ENCODE measurements at regions not wholly inside any gene's neighbourhood (a gene's known extent, or its start where the extent isn't known, plus 50 kb on each side); places are given as distances from the start of the nearest gene placed in this dataset.

GRCh38 chr9:11206925-11207324, 594.1 kb upstream of the PTPRD start:
- no peak for DNase-seq
- no peaks in the 10 kb centered on the region for H3K9me1 ChIP-seq (ENCODE audit: insufficient read depth, low read length)
- TF ChIP-seq FOS (IDR thresholded peaks at IDR 0.05; ENCODE audit: low read depth, low read length) (no peak), RCOR1 (IDR thresholded peaks at IDR 0.05; ENCODE audit: insufficient replicate concordance, low read length) (no peak), CTCF (conservative IDR thresholded peaks at IDR 0.05; ENCODE audit: low read depth, low read length) (no peak), RFX5 (IDR thresholded peaks at IDR 0.05; ENCODE audit: low read depth, low read length) (no peak), NFE2L2 (IDR thresholded peaks at IDR 0.05; ENCODE audit: low read depth, low read length) (no peak), BHLHE40 (IDR thresholded peaks at IDR 0.05; ENCODE audit: low read depth, low read length) (no peak), POLR2A (IDR thresholded peaks at IDR 0.05; ENCODE audit: low read depth, low read length) (no peak), SMC3 (IDR thresholded peaks at IDR 0.05; ENCODE audit: low read depth, low read length) (no peak), ELK1 (IDR thresholded peaks at IDR 0.05; ENCODE audit: borderline replicate concordance, low read depth, low read length) (no peak), MXI1 (IDR thresholded peaks at IDR 0.05; ENCODE audit: borderline replicate concordance, low read depth, low read length) (no peak), MAFK (IDR thresholded peaks at IDR 0.05; ENCODE audit: low read depth, low read length) (no peak), CHD1 (IDR thresholded peaks at IDR 0.05; ENCODE audit: low read depth, low read length) (no peak)
- H2BK15ac ChIP-seq (ENCODE audit: low read depth, low read length), result no peak overlapping the region
- no peak overlapping the region for H3K4me2 ChIP-seq (ENCODE audit: low read depth, low read length)
- no peaks in the 10 kb centered on the region for H3K4me1 ChIP-seq (ENCODE audit: control insufficient read depth, insufficient read depth, low read length)
- H3K27me3 ChIP-seq (ENCODE audit: control insufficient read depth, insufficient read depth, low read length), result no peaks in the 10 kb centered on the region
- no peaks in the 10 kb centered on the region for H3K36me3 ChIP-seq (ENCODE audit: control insufficient read depth, insufficient read depth, low read length)
- peaks cover 4% of the 10 kb centered on the region; the same call in 1 of the 2 replicates for H3K9me3 ChIP-seq (ENCODE audit: control insufficient read depth, insufficient read depth, low read length)
- dilution Hi-C loops (cut with HindIII; ENCODE audit: low sequenced_read_pairs, unreplicated experiment), result no loop called here
- H4K8ac ChIP-seq (ENCODE audit: low read depth in 2 of 2, low read length in 2 of 2), result no peak overlapping the region
- no peak overlapping the region for H3K27ac ChIP-seq (ENCODE audit: insufficient read depth, low read length)
- H2AFZ ChIP-seq (replicated peaks; ENCODE audit: low read length, poor library complexity), result no peak overlapping the region
- H3K56ac ChIP-seq (ENCODE audit: extremely low read depth, insufficient read depth, low read length), result no peak overlapping the region
- no TSS peak for BruUV-seq (replicated peaks)
- no peaks in the 10 kb centered on the region for H4K20me1 ChIP-seq (ENCODE audit: insufficient read depth, low read length)
- H3K79me1 ChIP-seq (ENCODE audit: low read depth in 1 of 2, low read length in 2 of 2), result no peaks in the 10 kb centered on the region
- no peak overlapping the region for H4K91ac ChIP-seq (ENCODE audit: insufficient read depth, low read depth, low read length)
- H2BK20ac ChIP-seq (ENCODE audit: low read depth, low read length), result no peak overlapping the region
- intact Hi-C loops (cut with micrococcal nuclease), result no loop called here
- no peak for ATAC-seq (ENCODE audit: low read depth)
- H4K5ac ChIP-seq (ENCODE audit: low read depth, low read length), result no peak overlapping the region
- H3K4me3 ChIP-seq (ENCODE audit: insufficient read depth, low read depth, low read length), result no peak overlapping the region
- ChIA-PET CTCF (interaction anchor here (0.6 kb wide), 1 partner anchor 1781 kb away, joined by 3 read pairs; no protein-coding TSS in a partner anchor), POLR2A (ENCODE audit: unreplicated experiment) (no interaction called here)
- H3K9ac ChIP-seq (ENCODE audit: low read depth, low read length), result no peak overlapping the region
- H2BK120ac ChIP-seq (ENCODE audit: low read depth, low read length), result no peak overlapping the region
- no peak overlapping the region for H2BK5ac ChIP-seq (ENCODE audit: low read depth, low read length, poor library complexity, severe bottlenecking)
- in situ Hi-C loops (cut with MboI; ENCODE audit: low sequenced_read_pairs), result no loop called here
- H2AK9ac ChIP-seq (replicated peaks; ENCODE audit: low read depth, low read length, poor library complexity), result no peak overlapping the region
- no peak overlapping the region for H3K14ac ChIP-seq (replicated peaks; ENCODE audit: low read depth, low read length)
- no peak overlapping the region for H3K4ac ChIP-seq (ENCODE audit: low read depth, low read length)
- H3K18ac ChIP-seq (ENCODE audit: low read depth, low read length), result no peak overlapping the region
- no peak overlapping the region for H3K23ac ChIP-seq (ENCODE audit: low read depth, low read length)
- H2AK5ac ChIP-seq (ENCODE audit: low read depth, low read length), result no peak overlapping the region

Data from IMR-90 (cell line).